GM19324 (cell line): ENCODE measurements at regions not wholly inside any gene's neighbourhood (a gene's known extent, or its start where the extent isn't known, plus 50 kb on each side); places are given as distances from the start of the nearest gene placed in this dataset.

ENCODE experiments used
- ATAC-seq: cut with Tn5 transposase; IDR thresholded peaks from one replicate; pipeline ENCODE4 v1.9.1; 2021; ENCODE audit warnings: mild to moderate bottlenecking, moderate library complexity; ENCODE audit not compliant: unreplicated experiment, low FRiP score

DNA sequence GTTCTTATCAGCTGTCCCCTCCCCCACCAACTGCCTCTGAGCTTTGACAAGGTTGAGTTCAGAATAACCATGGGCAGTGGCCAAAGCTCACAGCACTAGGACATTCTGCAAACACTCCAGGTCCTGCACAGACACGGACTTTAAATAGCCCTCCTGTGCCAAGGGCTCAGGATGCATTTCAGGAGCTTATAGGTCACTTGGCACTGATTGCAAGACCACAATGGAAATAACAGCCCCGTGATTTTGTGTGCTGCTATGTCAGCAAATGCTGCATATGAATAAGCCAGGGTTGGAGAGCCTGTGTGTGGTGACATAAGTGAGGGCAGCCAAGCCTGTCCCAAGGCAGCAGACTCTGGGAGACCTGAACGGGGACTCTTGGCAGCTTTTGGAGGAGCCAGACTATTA lies 150.7 kb downstream of the DMRT2 start:
- ATAC-seq: no peak

DNA sequence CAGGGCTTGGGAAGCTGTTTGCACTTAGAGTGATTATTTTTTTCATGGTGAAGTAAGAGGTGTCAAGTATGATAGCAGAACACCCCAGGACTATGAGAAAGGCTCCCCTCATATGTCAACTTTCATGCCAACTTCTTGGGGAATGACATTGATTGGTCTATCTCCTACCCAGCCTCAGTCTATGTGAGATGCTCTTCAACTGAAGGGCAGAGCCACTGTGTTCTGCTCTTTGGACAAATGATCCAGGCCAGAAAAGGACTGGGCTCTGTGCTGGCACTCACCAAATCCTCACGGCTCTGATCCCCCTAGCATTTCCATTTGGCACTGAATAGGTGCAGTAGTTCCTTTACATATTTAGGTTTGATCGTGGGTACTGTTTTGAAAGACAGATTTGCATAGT lies 151.1 kb downstream of the DMRT2 start:
- ATAC-seq: no peak

- no peak for ATAC-seq
Measured at GRCh38 chr9:1201901-1202300, 151.7 kb downstream of the DMRT2 start.

- ATAC-seq: no peak
Measured at GRCh38 chr9:1202512-1203280, 152.5 kb downstream of the DMRT2 start.

DNA sequence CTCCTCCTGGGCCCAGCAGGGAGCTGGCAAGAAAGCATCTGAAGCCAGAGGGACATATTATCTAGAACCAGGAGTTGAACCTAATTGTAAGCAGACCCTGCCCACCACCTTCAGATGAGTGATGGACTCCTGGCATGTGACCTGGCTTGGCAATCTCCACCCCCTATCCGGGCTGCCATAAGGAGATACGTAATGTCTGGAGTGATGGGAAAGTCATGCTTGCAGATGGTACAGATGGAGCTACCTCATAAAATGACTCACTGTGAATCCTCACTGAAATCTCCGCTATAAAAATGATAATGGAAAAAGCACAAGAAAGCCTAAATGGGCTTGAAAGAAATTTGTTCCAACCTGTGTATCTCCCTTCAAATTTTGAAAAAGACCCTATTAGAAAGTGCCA lies 157.5 kb downstream of the DMRT2 start:
- no peak for ATAC-seq

DNA sequence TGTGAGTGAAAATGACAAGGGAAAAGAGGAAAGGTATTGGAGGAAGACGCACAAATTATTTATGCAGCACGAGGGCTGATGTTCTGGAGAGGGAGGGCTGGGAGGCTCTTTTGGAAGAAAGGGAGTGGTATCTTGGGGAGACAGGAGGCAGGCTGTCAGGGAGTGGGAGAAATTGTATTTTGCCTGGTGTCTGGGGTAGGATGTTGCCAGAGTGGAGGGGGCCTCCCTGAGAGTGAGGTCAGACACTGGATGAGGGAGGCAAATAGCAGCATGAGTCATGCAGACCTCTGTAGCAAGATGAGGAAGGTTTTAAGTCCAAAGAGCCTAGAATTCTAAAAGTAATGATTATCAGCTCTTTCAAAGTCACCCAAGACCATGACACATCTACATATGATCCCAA lies 158.0 kb downstream of the DMRT2 start:
- ATAC-seq: no peak

GRCh38 chr9:1210954-1211353 lies 160.8 kb downstream of the DMRT2 start:
- no peak for ATAC-seq

- no peak for ATAC-seq
Measured at GRCh38 chr9:1216532-1216931, 166.4 kb downstream of the DMRT2 start.

DNA sequence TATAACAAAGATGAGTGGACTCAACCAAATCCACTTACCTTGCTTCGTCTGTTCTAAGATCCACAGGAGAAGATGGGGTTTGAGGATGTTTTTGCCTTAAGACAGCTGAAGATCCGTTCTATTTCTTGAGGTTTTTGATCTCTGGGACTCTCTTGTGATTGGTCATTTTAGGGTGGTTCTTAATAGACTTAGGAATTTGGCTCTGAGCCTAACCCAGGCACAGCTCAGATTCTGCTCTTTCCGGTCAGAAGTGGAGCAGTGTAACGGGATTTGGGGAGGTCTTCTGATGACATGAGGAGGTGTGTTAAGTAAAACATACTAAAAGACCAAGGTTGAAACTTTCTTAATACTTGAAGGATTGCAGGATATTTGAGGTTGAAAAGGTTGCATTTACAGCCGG lies 166.9 kb downstream of the DMRT2 start:
- no peak for ATAC-seq

GRCh38 chr9:1219284-1219683 lies 169.1 kb downstream of the DMRT2 start:
- no peak for ATAC-seq

DNA sequence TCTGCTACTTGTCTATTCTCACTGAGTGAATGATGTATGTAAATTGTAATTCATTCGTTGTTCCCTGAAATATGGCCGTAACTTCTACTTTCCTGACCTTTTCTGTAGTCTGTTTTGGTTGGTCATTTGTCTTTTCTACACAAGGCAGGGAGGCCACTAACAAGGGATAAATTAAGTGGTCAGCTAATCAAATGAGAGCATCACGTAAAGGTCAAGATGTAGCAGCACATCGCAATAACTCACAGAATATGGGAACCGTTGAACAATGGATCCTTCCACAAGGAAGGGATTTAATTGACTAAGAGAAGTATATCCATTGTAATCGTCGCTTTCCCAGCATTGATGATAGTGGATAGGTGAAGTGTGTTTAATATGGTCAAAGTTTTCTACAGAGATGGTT lies 171.1 kb downstream of the DMRT2 start:
- no peak for ATAC-seq

GRCh38 chr9:1222511-1222910 lies 172.4 kb downstream of the DMRT2 start:
- no peak for ATAC-seq

- ATAC-seq: no peak
Measured at GRCh38 chr9:1231998-1232919, 182.1 kb downstream of the DMRT2 start.

- no peak for ATAC-seq
Measured at GRCh38 chr9:1233568-1233967, 183.4 kb downstream of the DMRT2 start.

GRCh38 chr9:1235650-1236049 lies 185.5 kb downstream of the DMRT2 start:
- ATAC-seq: no peak

GRCh38 chr9:1236061-1236460 lies 185.9 kb downstream of the DMRT2 start:
- no peak for ATAC-seq

- no peak for ATAC-seq
Measured at GRCh38 chr9:1238407-1238806, 188.2 kb downstream of the DMRT2 start.

DNA sequence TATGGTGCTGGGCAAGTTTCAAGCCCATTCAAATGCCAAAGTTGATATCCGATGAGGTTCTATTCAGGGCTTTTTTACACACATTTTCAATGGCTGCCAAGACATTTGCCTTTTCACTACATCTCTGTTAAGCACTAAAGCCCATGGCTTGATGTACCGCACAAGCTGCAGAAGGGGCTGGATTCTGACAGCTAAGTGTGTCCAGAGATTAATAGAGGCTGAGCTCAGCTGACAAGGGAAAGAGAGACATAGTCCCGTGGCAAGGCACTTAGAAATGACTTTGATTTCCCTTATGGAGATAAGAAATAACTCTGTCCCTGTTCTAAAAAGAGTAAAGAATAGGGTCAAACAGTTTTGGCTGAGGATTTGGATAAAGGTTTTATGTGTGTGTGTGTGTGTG lies 198.6 kb downstream of the DMRT2 start:
- no peak for ATAC-seq

DNA sequence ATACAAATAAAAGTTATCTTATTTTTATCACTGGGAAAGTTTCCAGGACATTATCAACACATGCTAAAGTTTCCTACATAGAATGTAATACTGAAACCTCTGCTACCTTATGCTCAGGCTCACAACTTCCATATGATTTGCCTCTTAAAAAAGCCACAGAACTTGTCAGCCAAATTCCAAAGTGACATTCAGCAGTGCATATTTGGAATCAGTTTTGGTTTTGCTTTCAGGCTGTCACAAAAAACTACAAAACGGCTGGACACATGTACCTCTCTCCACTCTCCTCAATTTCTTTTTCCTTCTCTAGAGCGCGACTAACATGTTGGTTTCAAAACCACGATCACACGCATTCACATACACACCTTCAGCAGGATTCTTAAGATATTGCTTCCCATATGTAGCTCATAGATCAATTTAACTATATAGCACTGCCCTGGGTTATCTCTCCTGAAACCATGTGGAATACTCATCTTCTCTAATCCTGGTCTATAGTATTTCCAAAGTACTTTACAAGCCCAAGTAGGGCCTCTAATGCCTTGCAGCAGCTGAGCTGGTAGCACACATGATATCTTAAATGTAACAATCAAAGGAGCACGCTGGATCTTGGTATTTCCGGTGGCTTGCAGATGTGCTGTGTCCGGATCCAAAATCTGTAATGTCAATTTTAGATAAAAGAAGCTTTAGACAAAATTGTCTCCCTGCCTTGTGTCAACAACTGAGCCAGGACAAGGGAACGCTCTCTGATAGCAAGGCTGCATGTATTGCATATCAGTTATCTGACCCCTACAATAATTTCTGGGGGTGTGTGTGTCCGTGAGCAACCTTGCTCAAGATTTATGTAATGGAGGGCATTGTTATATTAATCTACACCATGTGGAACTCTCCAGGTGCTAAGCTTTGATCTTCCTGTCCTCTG lies 203.2 kb downstream of the DMRT2 start:
- ATAC-seq: no peak

GRCh38 chr9:1254071-1254470 lies 203.9 kb downstream of the DMRT2 start:
- no peak for ATAC-seq

DNA sequence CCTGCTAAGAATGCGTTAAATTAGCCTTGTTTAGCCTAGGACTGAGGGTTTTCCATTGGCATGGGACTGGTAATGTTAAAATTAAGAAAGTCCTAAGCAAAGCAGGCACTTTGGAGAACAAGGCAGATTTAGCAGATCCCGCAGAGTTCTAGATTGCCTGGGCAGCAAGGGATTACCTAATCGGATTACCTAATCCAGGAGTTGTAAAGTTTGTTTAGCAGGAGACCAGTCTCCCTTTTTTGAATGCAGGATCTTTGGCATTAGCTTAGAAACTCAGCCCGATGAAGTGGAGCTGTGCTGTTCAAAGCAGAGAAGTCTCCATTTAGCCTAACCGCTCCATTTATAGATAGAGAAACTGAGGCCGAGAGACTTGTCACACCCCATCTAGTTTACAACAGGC lies 206.0 kb downstream of the DMRT2 start:
- ATAC-seq: no peak
